Mammary epithelial cell (primary cell): ENCODE measurements at regions not wholly inside any gene's neighbourhood (a gene's known extent, or its start where the extent isn't known, plus 50 kb on each side); places are given as distances from the start of the nearest gene placed in this dataset.

Experiments used
- EZH2 ChIP-seq: IDR thresholded peaks from 2 replicates; pipeline ENCODE4 v1.6.1; 2012; ENCODE audit warnings: low read length, inconsistent platforms, borderline replicate concordance
- TF ChIP-seq, protein P1 (sequence below), 2 donors: IDR thresholded peaks in 1 of 2; conservative IDR thresholded peaks in 1 of 2; 2 replicates each; pipeline ENCODE4 v1.5.1; 2011 to 2012; ENCODE audit warnings: inconsistent platforms in 2 of 2, low read length in 2 of 2, mild to moderate bottlenecking in 2 of 2, control low read depth in 1 of 2, low read depth in 1 of 2; ENCODE audit not compliant: insufficient read depth in 1 of 2; ENCODE audit errors: extremely low read depth in 1 of 2

DNA sequence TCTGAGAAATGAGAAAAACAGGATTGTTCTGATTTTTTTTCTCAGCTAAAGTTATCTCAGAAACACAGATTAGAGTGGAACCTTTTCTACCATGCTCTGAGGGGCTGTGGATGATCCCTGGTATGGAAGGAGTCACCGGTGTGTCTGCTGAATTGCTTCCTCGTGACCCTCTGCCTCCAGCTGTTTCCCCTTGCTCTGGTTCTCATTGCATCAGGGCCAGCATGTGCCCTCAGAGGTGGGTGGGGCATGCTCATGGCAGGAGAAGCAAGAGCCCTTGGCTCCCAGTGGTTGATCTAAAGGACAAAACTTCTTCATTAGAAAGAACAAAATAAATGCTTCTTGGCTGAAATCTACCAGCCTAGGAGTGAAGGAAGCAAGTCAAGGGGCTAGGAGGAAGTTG lies 183.2 kb upstream of the HMCN1 start:
- TF ChIP-seq, protein P1, sequence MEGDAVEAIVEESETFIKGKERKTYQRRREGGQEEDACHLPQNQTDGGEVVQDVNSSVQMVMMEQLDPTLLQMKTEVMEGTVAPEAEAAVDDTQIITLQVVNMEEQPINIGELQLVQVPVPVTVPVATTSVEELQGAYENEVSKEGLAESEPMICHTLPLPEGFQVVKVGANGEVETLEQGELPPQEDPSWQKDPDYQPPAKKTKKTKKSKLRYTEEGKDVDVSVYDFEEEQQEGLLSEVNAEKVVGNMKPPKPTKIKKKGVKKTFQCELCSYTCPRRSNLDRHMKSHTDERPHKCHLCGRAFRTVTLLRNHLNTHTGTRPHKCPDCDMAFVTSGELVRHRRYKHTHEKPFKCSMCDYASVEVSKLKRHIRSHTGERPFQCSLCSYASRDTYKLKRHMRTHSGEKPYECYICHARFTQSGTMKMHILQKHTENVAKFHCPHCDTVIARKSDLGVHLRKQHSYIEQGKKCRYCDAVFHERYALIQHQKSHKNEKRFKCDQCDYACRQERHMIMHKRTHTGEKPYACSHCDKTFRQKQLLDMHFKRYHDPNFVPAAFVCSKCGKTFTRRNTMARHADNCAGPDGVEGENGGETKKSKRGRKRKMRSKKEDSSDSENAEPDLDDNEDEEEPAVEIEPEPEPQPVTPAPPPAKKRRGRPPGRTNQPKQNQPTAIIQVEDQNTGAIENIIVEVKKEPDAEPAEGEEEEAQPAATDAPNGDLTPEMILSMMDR (conservative IDR thresholded peaks at IDR 0.05 in 1 of 2, IDR thresholded peaks at IDR 0.05 in 1 of 2; ENCODE audit: extremely low read depth in 1 of 2, insufficient read depth in 1 of 2, low read depth in 1 of 2, low read length in 2 of 2), result no peak
- no peak for TF ChIP-seq EZH2
